ENCODE measurements at regions not wholly inside any gene's neighbourhood (a gene's known extent, or its start where the extent isn't known, plus 50 kb on each side); places are given as distances from the start of the nearest gene placed in this dataset.
"Not testable (repeated sequence)": the region's sequence is repeated elsewhere in the genome, so short reads cannot be mapped to it uniquely, and the experiment has no call there.

DNA sequence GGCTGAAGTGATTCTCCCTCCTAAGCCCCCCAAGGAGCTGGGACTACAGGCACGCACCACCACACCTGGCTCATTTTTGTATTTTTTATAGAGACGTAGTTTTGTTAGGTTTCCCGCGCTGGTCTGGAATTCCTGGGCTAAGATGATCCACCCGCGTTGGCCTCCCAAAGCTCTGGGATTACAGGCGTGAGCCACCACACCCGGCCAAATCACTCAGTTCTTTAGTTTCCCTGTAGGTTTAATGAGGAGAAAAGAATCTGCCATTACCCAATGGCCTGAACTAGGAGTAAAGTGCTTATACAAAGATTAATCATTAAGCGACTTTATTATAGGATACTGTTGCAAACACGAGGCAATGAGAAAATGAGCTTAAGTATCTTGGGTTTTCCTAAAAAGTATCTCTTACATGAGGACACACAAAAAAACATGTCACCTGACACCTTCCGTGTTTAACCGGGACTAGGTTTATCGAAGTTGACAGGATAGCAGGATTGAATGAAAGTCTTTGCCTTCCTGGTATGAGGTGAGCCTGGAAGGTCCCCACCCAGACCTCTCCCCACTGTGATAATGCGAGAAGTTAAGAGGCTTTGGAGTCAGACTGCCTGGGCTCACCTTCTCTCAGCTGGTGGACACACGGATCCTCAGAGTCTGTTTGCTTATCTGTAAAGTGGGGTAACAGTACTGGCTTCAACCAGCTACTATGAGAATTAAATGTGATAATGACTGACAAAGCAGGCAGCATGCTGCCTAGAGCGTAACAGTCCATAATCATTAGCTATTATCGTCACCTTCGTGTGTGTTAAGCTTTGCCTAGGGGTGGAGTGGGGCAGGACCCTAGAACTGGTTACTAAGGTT, 133.5 kb upstream of the KRAS start:
- DNase-seq (ENCODE audit: low spot score), result no peak

DNA sequence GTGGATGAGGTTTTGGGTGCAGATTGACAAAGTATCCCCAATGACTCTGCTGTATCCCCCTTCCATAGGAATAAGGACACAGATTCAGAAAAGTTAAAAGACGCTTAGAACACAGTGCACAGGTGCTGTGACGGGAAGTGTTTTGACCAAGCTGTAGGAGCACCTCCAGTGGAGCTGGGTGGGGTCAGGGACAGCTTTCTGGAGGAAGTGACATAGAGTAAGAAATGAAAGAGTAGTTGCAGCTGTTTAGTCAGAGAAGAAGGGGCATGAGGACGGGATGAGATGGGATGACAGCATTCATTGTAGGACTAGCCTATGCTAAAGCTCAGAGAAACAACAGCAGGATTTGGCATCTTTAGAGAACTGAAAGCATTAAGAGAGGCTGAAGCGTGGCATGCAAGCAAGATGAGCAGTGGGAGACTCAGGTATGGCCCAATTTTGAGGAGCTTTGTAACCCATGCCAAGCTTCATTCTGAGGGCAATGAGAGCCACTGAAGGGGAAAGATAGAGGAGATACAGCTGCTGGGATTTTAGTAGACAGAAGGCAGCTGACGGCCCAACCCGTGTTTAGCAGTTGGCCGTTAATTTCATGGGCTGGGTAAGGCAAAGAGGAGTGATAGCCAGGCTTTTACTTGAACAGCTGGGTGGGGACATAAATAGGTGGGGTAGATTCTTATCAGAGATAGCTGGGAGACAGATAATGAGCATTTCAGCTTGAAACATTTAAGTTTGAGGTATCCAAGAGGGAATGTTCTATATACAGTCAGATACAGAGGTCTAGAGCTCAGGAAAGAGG, 131.8 kb upstream of the KRAS start:
- DNase-seq (ENCODE audit: low spot score), result no peak

DNA sequence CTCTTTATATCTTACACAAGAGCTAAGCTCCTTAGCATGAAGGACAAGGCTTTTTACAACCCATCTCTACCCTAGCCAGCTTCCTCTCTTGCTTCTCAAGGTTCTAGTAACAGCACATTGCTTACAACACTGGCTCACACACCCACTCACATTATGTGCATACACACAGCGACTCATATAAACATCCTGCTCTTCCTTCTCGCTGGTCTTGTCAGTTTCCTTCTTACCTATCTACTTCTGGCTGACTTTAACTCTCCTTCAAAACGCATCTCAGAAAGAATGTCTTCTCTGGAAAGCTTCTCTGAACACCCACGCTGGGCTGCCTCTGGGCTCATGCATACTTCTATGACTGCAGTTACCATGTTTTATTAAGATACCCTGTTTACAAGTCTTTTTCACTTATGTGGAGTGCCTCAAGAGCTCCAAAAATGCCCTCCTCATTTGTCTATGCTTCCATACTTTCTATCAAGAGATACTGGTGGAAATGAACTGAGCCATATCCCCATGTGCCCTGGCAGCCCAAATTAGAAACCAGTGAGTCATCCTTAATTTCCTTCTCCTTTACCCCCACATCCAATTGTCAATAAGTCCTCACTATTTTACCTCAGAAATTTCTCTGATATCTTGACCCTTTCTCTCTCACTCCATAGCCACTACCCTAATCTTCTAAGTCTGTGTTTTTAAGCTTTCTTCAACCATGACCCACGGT, 126.9 kb upstream of the KRAS start:
- peak; percentile 45 for DNase-seq (ENCODE audit: low spot score)

DNA sequence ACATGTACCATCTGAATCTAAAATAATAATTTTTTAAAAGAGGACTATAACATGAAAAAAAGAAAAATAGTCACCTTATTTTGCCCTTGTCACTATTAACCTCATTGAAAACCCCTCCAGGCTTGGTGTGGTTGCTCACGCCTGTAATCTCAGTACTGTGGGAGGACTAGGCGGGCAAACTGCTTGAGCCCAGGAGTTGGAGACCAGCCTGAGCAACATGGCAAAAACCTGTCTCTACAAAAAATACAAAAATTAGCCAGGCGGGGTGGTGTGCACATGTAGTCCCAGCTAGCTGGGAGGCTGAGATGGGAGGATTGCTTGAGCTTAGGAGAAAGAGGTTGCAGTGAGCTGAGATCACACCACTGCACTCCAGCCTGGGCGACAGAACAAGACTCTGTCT, 126.3 kb upstream of the KRAS start:
- no peak for DNase-seq (ENCODE audit: low spot score)

DNA sequence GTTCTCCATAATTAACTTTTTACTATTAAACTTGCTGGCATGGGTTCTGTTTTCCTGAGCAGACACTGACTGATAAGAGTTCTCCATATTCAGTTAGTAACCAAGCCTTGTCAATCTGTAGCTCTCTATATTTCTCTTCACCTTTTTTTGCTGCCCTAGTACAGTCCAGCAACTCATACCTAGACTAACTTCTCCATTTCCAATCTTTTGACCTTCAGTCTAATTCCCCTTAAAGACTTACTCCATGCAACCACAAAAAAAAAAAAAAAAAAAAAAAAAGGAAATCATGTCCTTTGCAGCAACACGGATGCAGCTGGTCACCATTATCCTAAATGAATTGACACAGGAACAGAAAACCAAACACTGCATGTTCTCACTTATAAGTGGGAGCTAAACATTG, 125.7 kb upstream of the KRAS start:
- DNase-seq (ENCODE audit: low spot score), result no peak

DNA sequence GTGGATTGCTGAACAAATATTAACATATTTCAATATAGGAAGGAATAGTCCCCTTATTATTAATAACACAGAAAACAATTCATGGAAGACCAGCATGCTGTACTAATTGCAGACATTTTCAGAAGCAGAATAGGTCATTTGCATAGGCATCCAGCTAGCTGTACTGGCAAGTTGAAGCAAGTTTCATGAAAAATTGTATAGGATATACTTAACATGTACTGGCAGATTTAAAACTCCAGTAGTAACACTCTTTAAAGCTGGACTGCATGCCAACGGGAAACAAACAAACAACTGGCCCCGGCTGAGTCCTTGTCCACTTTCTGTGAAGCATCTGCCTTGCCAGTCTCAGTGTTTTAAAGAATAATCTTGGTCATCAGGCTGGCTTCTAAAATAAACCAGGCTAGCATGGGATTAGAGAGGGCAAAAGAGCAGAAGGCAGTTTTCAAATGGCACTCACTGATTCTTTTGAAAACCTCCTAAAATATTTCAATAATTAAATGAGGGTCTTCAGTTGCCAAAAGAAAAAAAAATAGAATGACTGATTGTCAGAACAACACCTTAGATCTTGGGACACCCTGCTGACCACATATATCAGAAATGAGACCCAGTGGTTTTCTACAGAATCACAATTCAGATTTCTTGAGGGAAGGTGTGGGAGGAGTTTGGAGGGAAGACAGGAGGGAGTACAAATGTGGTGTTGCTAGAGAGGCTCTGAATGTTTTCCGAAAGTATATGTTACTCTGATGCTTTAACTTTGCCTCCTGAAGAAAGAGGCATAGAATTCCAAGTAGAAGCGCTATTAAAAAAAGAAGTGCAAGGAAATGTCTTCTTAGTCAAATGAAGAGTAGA, 122.5 kb upstream of the KRAS start:
- no peak for DNase-seq (ENCODE audit: low spot score)

DNA sequence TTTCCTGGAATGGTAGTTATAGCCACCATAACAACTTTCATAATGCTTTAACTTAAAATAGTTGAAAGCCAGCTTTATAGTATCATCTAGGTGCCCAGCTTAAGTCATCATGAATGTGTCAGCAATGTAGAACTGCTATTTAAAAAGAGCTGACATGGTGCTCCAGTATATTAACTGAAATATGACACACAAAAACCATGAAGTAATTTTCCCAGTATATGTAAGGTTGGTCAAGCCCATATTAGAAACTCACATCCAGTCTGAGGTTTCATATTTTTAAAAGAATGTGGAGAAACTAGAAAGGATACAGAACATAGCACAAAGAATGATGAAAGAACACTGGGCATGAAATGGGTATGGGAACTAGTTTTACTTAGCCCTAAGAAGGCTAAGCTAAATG, 121.3 kb upstream of the KRAS start:
- DNase-seq (ENCODE audit: low spot score), result no peak

DNA sequence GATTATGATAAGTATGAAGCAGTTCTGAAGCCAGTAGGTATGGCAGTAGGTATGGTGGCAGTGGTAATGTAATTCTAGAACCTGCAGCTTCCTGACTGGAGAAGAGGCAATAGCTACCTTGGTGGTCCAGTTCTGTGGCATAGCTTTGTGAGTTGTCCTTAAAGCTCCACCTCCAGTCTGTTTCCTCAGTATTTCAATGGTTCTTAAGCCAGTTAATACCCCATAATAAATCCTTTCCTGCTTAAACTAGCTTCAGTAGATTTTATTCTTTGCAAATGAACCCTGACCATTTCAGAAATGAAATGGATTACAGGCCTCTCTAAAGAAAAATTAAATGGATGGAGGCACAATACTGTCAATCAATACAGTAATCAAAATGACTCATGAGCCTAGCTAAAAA, 117.8 kb upstream of the KRAS start:
- no peak for DNase-seq (ENCODE audit: low spot score)

DNA sequence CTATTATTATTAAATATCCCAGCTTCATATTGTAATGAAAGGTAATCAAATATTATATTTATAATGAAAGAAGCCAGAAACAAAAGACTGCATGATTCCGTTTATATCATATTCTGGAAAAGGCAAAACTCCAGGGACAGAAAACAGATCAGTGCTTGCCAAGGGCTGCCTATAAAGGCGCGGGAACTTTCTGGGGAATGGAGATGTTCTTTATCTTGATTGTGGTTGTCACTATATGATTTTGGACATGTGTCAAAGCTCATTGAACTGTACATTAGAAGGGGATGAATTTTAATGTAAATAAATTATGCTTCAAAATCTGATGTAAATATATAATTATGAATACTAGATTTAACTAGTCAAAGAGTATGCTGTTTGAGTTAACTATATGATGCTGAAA, 115.4 kb upstream of the KRAS start:
- DNase-seq (ENCODE audit: low spot score), result no peak

DNA sequence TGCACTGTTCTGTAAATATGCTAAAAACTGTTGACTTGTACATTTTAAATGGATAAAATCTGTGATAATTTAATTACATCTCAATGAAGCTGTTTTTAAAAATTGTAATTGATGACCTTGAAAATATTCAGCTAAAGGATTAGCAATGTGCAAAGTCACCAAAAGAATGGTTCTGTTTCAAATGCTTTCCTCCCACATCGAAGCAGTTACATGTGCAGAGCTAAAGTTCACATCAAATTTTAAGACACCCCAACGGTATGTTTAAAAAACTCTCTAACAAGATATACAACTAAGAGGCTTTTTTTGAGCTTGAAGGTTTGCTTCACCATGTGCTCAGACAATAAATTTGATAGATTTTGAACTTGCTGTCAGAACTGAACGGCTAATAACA, 114.6 kb upstream of the KRAS start:
- no peak for DNase-seq (ENCODE audit: low spot score)

DNA sequence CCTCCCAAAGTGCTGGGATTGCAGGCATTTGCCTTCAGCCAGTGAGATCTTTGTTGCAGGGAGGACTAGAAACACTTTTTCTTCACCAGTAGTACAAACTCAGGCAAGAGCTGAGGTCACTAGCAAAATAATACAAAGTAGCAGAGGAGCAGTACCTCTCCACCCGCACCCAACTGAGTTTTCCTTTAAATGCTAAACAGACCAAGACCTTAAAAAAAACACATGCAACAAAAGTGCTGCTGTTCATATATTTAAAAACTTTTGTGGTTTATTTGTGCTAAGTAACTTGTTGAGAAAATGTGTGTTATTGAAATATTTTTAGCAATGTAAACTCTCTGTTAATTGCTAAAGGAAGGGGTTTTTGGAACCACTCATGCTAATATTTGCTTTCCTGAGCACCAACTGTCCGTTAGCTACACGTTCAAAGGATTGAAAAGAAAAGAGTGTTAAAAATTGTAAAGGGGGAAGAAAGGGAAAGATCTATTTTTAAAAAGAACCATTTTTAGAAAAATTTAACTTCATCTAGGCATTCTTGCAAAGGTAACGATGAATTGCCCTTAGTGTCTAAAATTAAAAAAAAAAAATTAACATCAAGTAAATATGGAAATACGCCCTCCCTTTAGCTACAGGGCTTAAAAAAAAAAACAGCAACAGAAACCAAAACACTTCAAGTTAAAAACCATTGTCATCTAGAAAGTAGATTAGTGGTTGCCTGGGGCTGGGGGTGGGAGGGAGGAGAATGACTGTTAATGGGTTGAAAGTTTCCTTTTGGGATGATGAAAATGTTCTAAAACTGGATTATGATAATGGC, 114.0 kb upstream of the KRAS start:
- no peak for DNase-seq (ENCODE audit: low spot score)

DNA sequence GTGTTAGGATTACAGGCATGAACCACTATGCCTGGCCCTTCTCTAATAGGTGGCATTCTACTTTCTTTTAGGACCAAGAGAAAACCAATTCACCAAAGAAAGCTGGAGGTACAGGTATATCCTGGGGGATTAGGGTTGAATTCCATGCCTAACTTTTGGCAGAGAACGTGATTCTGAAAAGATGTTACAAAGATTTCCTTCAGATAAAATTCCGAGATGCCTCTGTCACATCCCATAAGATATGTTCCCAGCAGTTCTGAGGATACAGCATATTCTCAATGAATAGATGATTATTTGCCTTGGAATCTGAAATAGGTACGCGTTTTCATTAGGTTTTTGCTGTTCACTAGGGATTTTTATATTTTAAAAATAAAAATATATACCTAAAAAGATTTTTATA, 111.9 kb upstream of the KRAS start:
- DNase-seq (ENCODE audit: low spot score), result no peak

DNA sequence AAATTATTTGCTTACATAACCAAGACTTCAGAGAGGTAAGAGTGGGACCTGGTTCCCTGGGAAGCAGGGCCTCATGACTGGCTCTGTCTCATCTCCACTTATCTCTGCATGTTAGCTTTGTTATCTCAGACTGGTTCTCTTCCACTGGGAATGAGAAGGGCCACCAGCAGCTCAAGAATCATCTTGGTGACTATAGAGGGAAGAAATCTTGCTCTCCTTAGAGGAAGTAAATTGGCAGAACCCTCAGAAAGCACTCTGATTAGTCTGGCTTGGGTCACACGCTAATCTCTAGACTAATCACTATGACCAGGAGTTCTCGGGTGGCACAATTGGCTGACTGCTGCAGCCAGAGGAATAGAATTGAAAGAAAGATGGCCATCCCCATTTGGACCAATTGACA, 110.8 kb upstream of the KRAS start:
- no peak for DNase-seq (ENCODE audit: low spot score)

DNA sequence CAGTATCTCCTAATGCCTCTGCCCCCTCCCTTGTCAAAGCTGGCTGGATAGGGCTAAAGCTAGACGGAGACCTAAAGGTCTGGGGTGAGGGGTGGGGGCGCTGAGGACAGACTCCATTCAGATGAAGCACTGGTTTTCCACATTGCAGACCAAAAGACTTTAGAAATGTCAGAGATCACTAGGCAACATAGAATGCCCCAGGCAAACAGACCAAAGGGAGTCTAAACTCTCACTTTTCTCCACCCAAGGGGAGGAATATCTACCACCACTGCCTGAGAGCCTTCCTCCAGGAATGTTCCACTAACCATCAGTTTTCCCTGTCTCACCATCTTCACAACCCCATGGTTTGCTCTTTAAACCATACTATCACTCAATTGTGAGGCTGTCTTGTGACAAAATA, 106.9 kb upstream of the KRAS start:
- DNase-seq (ENCODE audit: low spot score), result no peak

DNA sequence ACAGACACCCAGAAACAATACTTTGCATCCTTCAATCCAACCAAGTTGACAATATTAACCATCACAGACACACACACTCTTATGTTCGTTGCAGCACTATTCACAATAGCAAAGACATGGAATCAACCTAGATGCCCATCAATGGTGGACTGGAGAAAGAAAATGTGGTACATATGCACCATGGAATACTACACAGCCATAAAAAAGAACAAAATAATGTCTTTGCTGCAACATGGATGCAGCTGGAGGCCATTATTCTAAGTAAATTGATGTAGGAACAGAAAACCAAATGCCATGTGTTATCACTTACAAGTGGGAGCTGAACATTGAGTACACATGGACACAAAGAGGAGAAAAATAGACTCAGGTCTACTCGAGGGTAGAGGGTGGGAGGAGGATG, 102.2 kb upstream of the KRAS start:
- not testable (repeated sequence) for DNase-seq (ENCODE audit: low spot score)

DNA sequence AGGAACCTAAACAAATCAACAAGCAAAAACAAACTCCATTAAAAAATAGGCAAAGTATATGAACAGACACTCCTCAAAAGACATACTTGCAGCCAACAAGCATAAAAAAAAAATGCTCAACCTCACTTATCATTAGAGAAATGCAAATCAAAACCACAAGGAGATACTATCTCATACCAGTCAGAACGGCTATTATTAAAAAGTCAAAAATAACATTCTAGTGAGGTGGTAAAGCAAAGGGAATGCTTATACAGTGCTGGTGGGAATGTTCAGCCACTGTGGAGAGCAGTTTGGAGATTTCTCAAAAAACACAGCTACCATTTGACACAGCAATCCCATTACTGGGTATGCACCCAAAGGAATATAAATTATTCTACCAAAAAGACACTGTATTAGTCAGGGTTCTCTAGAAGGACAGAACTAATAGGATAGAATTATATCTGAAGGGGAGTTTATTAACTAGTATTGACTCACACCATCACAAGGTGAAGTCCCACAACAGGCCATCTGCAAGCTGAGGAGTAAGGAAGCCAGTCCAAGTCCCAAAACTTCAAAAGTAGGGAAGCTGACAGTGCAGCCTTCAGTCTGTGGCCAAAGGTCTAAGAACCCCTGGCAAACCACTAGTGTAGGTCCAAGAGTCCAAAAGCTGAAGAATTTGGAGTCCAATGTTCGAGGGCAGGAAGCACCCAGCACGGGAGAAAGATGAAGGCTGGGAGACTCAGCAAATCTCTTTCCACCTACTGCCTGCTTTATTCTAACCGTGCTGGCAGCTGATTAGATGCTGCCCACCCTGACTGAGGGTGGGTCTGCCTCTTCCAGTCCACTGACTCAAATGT, 101.6 kb upstream of the KRAS start:
- no peak for DNase-seq (ENCODE audit: low spot score)

DNA sequence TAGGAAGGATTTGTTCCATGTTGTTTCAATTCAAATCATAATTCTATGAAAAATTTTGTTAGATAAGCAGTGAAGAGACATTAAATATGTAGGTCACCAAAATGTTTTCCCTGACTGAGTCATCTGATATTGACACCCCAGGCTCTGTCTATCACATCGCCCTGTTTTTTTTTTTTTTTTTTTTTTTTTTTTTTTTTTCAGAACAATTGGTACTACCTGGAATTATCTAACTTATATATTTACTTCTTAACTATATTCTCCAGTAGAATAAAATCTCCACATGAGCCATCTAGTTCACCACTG, 97.8 kb upstream of the KRAS start:
- DNase-seq (ENCODE audit: low spot score), result no peak

DNA sequence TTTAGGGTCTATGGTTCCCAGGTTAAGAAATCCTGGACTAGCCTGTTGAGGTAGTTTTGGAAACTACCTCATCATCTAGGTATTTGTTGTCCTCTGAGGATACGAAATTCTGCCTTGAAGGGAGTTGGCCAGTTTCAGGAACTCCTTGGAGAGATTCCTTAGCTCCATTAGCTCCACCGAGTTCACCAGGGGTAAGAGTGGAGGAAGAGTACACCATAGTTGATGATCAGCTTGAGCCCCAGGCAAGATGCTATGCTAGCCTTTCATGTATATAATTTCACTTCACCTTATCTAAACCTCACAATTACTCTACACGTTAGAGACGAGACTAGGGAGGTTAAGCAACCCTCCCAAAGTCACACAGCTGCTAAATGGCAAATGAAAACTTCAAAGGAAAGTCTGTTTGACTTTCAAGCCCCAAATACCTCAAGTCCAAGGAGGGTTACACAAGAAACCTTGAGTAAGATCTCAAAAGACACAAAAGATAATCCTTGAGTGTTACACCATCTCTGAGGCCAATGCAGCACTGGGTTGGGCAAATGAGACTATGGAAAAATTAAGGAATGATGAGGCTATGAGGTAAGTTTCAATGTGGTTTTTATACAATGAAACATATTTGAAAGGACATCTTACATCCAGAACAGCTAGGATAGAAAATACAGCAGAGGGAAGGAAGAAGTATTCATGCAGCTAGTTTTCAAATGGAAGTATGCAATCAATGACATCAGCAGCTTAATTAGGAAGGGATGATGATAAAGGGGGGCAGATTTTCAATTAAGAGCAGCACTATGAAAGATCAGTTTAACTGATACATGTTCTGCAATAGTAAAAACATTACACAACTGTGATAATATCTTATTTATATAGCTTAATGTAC, 97.2 kb upstream of the KRAS start:
- no peak for DNase-seq (ENCODE audit: low spot score)

DNA sequence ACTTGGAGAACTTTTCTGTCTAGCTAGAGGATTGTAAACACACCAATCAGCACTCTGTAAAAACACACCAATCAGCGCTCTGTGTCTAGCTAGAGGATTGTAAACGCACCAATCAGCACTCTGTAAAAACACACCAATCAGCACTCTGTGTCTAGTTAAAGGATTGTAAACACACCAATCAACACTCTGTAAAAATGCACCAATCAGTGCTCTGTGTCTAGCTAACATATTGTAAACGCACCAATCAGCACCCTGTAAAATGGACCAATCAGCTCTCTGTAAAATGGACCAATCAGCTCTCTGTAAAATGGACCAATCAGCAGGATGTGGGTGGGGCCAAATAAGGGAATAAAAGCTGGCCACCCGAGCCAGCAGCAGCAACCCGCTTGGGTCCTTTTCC, 91.1 kb upstream of the KRAS start:
- DNase-seq (ENCODE audit: low spot score), result not testable (repeated sequence)
